ENCODE measurements at regions not wholly inside any gene's neighbourhood (a gene's known extent, or its start where the extent isn't known, plus 50 kb on each side); places are given as distances from the start of the nearest gene placed in this dataset.

DNA sequence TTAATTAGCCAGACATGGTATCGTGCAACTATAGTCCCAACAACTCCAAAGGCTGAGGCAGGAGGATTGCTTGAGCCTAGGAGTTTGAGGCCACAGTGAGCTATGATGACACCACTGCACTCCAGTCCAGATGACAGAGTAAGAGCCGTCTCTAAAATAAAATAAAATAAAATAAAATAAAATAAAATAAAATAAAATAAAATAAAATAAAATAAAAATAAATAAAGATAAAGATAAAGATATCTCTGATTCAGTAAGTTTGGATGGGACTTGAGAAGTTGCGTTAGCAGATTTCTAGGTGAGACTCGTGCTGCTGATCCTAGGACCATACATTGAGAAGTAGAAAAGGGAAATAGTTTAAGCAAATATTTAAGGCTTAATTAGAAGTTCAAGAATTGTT lies 254.8 kb upstream of the FAM241A start:
- Histone ChIP-seq H3K27ac (ENCODE audit: low read depth, low read length) (no peak overlapping the region), H3K4me3 (ENCODE audit: low read depth, low read length) (no peak overlapping the region), H3K9me3 (ENCODE audit: control insufficient read depth, insufficient read depth, low read length) (peaks cover 2% of the 10 kb centered on the region), H3K27me3 (ENCODE audit: control insufficient read depth, insufficient read depth, low read length) (no peaks in the 10 kb centered on the region), H3K4me1 (ENCODE audit: control insufficient read depth, insufficient read depth, low read length) (no peaks in the 10 kb centered on the region), H3K36me3 (ENCODE audit: control insufficient read depth, insufficient read depth, low read length) (no peaks in the 10 kb centered on the region)
- DNase-seq (ENCODE audit: low read depth in 4 of 6, low spot score in 6 of 6): no peak
- WGBS (ENCODE audit: insufficient coverage): 100% methylated on average over 2 of the region's 4 CpGs

DNA sequence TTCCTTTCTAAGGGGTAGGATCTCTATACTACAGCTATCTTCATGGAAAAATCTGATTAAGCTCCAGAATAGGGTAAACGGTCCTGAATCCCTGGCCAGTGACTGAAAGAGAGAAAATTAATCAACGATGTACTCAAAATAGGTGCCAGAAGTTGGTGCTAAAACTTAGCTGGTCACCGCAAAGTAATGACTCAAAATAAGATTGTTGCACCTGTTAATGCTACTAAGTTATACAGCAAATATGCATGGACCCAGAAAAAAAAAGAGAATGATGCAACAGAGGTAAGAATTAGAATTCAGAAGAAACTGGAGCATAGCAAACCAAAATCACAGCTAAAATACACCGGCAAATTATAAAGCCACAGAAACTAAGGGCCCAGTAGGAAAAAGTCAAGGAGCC lies 239.7 kb upstream of the FAM241A start:
- no peak for DNase-seq (ENCODE audit: low read depth in 4 of 6, low spot score in 6 of 6)
- WGBS (ENCODE audit: insufficient coverage): 100% methylated on average over 2 of the region's 4 CpGs
- no peak overlapping the region for H3K27ac ChIP-seq (ENCODE audit: low read depth, low read length)

DNA sequence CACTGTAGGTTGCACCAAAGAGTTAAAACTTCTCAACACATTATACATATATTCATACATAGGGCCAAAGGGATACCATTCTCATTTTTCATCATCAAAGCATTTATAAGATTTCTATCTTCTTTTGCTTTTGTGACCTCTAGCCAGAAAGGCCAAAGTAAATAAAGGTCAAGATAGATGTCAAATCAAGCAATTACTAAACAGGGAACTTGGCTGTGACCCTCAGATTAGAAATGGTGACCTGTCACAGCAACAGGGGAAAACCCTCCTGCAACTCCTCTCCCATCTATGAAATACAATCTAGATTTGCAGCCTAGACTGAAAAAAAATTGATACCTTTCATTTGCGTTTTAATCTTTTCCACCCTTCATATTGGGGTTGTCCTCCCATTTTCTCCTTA lies 225.6 kb upstream of the FAM241A start:
- WGBS (ENCODE audit: insufficient coverage): no CpG with 5 or more reads among the region's 1 CpG
- Histone ChIP-seq H3K9me3 (ENCODE audit: control insufficient read depth, insufficient read depth, low read length) (no peaks in the 10 kb centered on the region), H3K36me3 (ENCODE audit: control insufficient read depth, insufficient read depth, low read length) (no peaks in the 10 kb centered on the region), H3K27ac (ENCODE audit: low read depth, low read length) (no peak overlapping the region), H3K27me3 (ENCODE audit: control insufficient read depth, insufficient read depth, low read length) (no peaks in the 10 kb centered on the region), H3K4me3 (ENCODE audit: low read depth, low read length) (no peak overlapping the region), H3K4me1 (ENCODE audit: control insufficient read depth, insufficient read depth, low read length) (no peaks in the 10 kb centered on the region)
- DNase-seq (ENCODE audit: low read depth in 4 of 6, low spot score in 6 of 6): no peak

More for the DNA sequence above, 239.7 kb upstream of the FAM241A start:
- H3K9me3 ChIP-seq (ENCODE audit: control insufficient read depth, insufficient read depth, low read length): no peaks in the 10 kb centered on the region
- H3K4me3 ChIP-seq (ENCODE audit: low read depth, low read length): no peak overlapping the region
- H3K36me3 ChIP-seq (ENCODE audit: control insufficient read depth, insufficient read depth, low read length): no peaks in the 10 kb centered on the region
- H3K27me3 ChIP-seq (ENCODE audit: control insufficient read depth, insufficient read depth, low read length): no peaks in the 10 kb centered on the region
- no peaks in the 10 kb centered on the region for H3K4me1 ChIP-seq (ENCODE audit: control insufficient read depth, insufficient read depth, low read length)

DNA sequence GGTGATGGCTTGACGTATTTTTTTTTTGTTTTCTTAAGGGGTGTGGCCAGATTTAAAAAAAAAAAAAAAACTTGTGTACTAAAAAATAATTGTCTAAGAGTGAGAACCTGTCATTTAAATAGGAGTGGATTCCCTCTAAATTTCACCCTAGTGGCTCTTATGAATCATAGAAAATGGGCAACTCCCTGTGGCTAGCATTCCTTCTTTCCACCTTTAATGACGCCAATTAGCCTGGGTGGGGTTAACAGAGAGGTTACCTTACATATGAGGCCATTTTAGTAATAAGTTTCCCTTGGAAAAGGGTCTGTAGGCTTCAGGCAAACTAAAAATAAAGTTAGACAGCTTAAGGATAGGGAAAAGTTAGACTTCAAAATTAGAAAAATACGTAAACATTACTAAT lies 223.5 kb upstream of the FAM241A start:
- Histone ChIP-seq H3K27me3 (ENCODE audit: control insufficient read depth, insufficient read depth, low read length) (no peaks in the 10 kb centered on the region), H3K4me1 (ENCODE audit: control insufficient read depth, insufficient read depth, low read length) (no peaks in the 10 kb centered on the region), H3K27ac (ENCODE audit: low read depth, low read length) (no peak overlapping the region), H3K9me3 (ENCODE audit: control insufficient read depth, insufficient read depth, low read length) (no peaks in the 10 kb centered on the region), H3K36me3 (ENCODE audit: control insufficient read depth, insufficient read depth, low read length) (no peaks in the 10 kb centered on the region), H3K4me3 (ENCODE audit: low read depth, low read length) (no peak overlapping the region)
- DNase-seq (ENCODE audit: low read depth in 4 of 6, low spot score in 6 of 6): no peak
- WGBS (ENCODE audit: insufficient coverage): 80% methylated on average over 1 of the region's 3 CpGs

DNA sequence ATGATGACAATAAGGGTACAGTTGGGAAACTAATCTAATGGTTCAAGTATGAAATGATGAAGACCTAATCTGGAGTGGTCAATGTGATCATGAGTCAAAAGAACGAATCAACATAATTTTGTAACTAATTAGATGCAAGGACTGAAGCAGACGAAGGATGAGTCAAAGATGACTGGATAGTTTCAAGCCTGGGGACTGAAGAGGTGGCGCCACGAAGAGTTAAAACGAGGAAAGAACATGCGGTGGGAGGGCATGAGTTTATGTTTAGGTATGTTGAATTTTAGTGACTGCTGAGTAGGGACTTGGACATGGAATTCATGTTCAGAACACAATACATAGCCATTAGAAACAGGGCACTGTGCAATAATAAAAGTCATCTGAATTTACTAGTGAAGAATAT lies 221.5 kb upstream of the FAM241A start:
- H3K36me3 ChIP-seq (ENCODE audit: control insufficient read depth, insufficient read depth, low read length): no peaks in the 10 kb centered on the region
- H3K4me3 ChIP-seq (ENCODE audit: low read depth, low read length): no peak overlapping the region
- no peak overlapping the region for H3K27ac ChIP-seq (ENCODE audit: low read depth, low read length)
- H3K27me3 ChIP-seq (ENCODE audit: control insufficient read depth, insufficient read depth, low read length): no peaks in the 10 kb centered on the region
- no peak for DNase-seq (ENCODE audit: low read depth in 4 of 6, low spot score in 6 of 6)
- 100% methylated on average over 4 of the region's 6 CpGs for WGBS (ENCODE audit: insufficient coverage)
- H3K9me3 ChIP-seq (ENCODE audit: control insufficient read depth, insufficient read depth, low read length): no peaks in the 10 kb centered on the region
- no peaks in the 10 kb centered on the region for H3K4me1 ChIP-seq (ENCODE audit: control insufficient read depth, insufficient read depth, low read length)

DNA sequence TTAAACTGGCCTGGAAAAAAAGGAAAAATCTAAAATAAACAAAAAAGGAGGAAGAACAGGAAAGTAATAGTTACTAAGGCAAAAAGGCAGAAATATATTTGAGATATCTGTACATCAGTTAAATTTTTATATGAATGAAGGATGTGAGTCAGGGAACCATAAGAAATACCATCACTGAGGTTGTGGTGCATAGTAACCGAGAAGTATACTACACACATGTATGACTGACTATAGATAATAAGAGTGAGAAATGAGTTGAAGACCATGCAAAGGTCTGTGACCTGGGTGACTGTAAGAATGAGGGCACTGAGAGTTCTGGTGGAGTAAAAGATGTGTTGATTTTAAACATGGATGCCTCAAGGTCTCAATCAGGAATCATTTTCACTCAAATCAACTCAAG lies 220.6 kb upstream of the FAM241A start:
- Histone ChIP-seq H3K9me3 (ENCODE audit: control insufficient read depth, insufficient read depth, low read length) (no peaks in the 10 kb centered on the region), H3K4me3 (ENCODE audit: low read depth, low read length) (no peak overlapping the region), H3K27ac (ENCODE audit: low read depth, low read length) (no peak overlapping the region), H3K27me3 (ENCODE audit: control insufficient read depth, insufficient read depth, low read length) (no peaks in the 10 kb centered on the region), H3K36me3 (ENCODE audit: control insufficient read depth, insufficient read depth, low read length) (no peaks in the 10 kb centered on the region), H3K4me1 (ENCODE audit: control insufficient read depth, insufficient read depth, low read length) (no peaks in the 10 kb centered on the region)
- no CpG with 5 or more reads among the region's 1 CpG for WGBS (ENCODE audit: insufficient coverage)
- DNase-seq (ENCODE audit: low read depth in 4 of 6, low spot score in 6 of 6): no peak

DNA sequence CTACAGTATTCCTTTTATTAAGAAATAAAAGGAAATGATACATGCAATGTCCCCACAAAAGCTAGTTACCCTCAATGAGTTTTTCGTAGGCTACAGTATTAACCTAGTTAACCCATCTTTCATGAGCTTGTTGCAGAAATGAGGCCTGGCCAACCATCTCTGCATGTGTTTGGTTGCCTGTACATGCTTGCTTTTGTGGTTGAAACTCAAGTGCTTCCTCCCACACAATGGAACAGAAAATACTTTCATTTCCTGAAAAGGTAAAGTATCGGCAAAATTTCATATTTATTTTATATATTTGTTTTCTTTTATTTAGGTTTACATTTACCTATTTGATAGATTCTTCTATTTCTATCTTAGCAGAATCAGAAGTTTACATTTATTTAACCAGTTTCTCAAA lies 214.6 kb upstream of the FAM241A start:
- no peaks in the 10 kb centered on the region for H3K4me1 ChIP-seq (ENCODE audit: control insufficient read depth, insufficient read depth, low read length)
- H3K4me3 ChIP-seq (ENCODE audit: low read depth, low read length): no peak overlapping the region
- DNase-seq (ENCODE audit: low read depth in 4 of 6, low spot score in 6 of 6): no peak
- no CpG with 5 or more reads among the region's 2 CpGs for WGBS (ENCODE audit: insufficient coverage)
- H3K27me3 ChIP-seq (ENCODE audit: control insufficient read depth, insufficient read depth, low read length): no peaks in the 10 kb centered on the region
- no peaks in the 10 kb centered on the region for H3K36me3 ChIP-seq (ENCODE audit: control insufficient read depth, insufficient read depth, low read length)
- H3K27ac ChIP-seq (ENCODE audit: low read depth, low read length): no peak overlapping the region
- H3K9me3 ChIP-seq (ENCODE audit: control insufficient read depth, insufficient read depth, low read length): no peaks in the 10 kb centered on the region

DNA sequence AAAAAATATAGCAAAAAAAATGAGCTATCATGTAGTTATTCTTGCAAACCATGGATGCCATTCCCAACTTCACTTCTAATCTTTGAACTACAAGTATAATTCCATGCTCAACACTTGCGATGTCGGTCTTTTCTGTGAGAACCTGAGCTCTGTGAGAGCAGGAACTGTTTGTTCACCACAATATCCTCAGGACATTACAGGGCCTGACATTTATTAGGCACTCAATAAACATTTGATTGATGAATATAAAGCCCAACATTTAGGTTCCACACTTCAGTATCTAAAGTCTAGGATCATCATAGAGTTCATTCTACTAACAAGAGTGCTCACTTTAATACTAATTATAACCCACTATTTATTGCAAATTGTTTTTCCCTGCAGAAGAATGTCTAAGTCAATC lies 211.6 kb upstream of the FAM241A start:
- H3K9me3 ChIP-seq (ENCODE audit: control insufficient read depth, insufficient read depth, low read length): no peaks in the 10 kb centered on the region
- no peaks in the 10 kb centered on the region for H3K27me3 ChIP-seq (ENCODE audit: control insufficient read depth, insufficient read depth, low read length)
- H3K27ac ChIP-seq (ENCODE audit: low read depth, low read length): no peak overlapping the region
- H3K36me3 ChIP-seq (ENCODE audit: control insufficient read depth, insufficient read depth, low read length): no peaks in the 10 kb centered on the region
- H3K4me1 ChIP-seq (ENCODE audit: control insufficient read depth, insufficient read depth, low read length): no peaks in the 10 kb centered on the region
- no peak overlapping the region for H3K4me3 ChIP-seq (ENCODE audit: low read depth, low read length)
- DNase-seq (ENCODE audit: low read depth in 4 of 6, low spot score in 6 of 6): no peak
- WGBS (ENCODE audit: insufficient coverage): no CpG with 5 or more reads among the region's 2 CpGs

DNA sequence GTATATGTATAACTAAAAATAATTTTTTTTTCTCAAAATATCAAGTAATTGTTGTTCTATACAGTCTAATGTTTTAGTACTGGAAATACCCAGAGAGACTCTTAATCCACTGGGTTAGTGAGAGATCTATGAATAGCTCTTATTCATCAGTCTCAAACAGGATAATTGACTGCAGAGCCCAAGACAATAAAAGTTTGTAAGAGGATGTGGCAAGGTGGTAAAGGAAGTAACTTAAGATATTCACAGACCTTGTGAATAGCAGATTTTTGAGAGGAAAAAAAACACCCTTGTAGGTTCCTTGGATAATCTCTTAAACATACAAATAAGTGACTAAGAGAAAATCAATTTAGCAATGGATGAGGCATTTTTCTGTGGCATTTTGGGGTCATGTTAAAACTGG lies 210.9 kb upstream of the FAM241A start:
- no peaks in the 10 kb centered on the region for H3K9me3 ChIP-seq (ENCODE audit: control insufficient read depth, insufficient read depth, low read length)

DNA sequence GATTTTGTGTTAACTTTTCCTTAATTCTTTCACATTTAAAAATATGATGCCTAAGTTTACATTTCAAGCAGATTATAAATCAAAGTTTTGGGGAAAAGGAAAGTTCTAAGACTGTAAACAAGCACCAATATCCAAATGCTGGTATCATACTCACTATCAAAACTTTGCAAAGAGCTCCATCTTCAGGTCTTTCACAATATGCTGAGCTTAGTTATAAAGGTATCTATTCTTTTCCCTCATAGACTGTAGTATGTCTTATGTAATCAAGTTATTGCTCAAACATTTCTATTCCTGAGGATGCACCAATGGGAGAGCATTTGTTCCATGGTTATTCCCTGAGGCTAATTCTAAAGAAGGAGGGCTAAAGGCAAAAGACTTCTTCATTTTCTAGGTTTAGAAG lies 207.9 kb upstream of the FAM241A start:
- no peak overlapping the region for H3K4me3 ChIP-seq (ENCODE audit: low read depth, low read length)
- peak in 5 of 6 donors; percentile 11 to 89 (median 20) for DNase-seq (ENCODE audit: low read depth in 4 of 6, low spot score in 6 of 6)
- no peaks in the 10 kb centered on the region for H3K9me3 ChIP-seq (ENCODE audit: control insufficient read depth, insufficient read depth, low read length)
- H3K4me1 ChIP-seq (ENCODE audit: control insufficient read depth, insufficient read depth, low read length): no peaks in the 10 kb centered on the region
- no peak overlapping the region for H3K27ac ChIP-seq (ENCODE audit: low read depth, low read length)
- no peaks in the 10 kb centered on the region for H3K36me3 ChIP-seq (ENCODE audit: control insufficient read depth, insufficient read depth, low read length)
- no peaks in the 10 kb centered on the region for H3K27me3 ChIP-seq (ENCODE audit: control insufficient read depth, insufficient read depth, low read length)

More for the DNA sequence above, 210.9 kb upstream of the FAM241A start:
- Histone ChIP-seq H3K4me3 (ENCODE audit: low read depth, low read length) (no peak overlapping the region), H3K27me3 (ENCODE audit: control insufficient read depth, insufficient read depth, low read length) (no peaks in the 10 kb centered on the region), H3K36me3 (ENCODE audit: control insufficient read depth, insufficient read depth, low read length) (no peaks in the 10 kb centered on the region), H3K27ac (ENCODE audit: low read depth, low read length) (no peak overlapping the region), H3K4me1 (ENCODE audit: control insufficient read depth, insufficient read depth, low read length) (no peaks in the 10 kb centered on the region)
- DNase-seq (ENCODE audit: low read depth in 4 of 6, low spot score in 6 of 6): no peak

DNA sequence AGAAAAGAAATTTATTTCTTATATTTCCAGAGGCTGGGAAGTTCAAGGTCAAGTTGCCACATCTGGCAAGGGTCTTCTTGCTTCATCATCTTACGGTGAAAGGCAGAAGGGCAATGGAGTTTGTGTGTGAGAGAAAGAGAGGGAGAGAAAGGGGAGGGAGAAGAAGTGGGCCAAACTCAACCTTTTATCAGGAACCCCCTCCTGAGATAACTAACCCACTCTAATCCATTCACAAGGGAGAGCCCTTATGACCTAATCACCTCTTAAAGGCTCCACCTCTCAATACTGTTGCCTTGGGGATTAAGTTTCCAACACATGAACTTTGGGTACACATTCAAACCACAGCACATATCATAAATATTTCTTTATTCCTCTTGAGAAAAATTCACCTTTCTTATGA lies 203.3 kb upstream of the FAM241A start:
- DNase-seq (ENCODE audit: low read depth in 4 of 6, low spot score in 6 of 6): no peak
- Histone ChIP-seq H3K4me3 (ENCODE audit: low read depth, low read length) (no peak overlapping the region), H3K9me3 (ENCODE audit: control insufficient read depth, insufficient read depth, low read length) (no peaks in the 10 kb centered on the region), H3K27ac (ENCODE audit: low read depth, low read length) (no peak overlapping the region), H3K27me3 (ENCODE audit: control insufficient read depth, insufficient read depth, low read length) (no peaks in the 10 kb centered on the region), H3K36me3 (ENCODE audit: control insufficient read depth, insufficient read depth, low read length) (no peaks in the 10 kb centered on the region), H3K4me1 (ENCODE audit: control insufficient read depth, insufficient read depth, low read length) (no peaks in the 10 kb centered on the region)
- no CpG with 5 or more reads among the region's 1 CpG for WGBS (ENCODE audit: insufficient coverage)
